HG03060 (cell line): ENCODE measurements at regions not wholly inside any gene's neighbourhood (a gene's known extent, or its start where the extent isn't known, plus 50 kb on each side); places are given as distances from the start of the nearest gene placed in this dataset.

ENCODE experiments used
- ATAC-seq: cut with Tn5 transposase; IDR thresholded peaks from one replicate; pipeline ENCODE4 v1.9.1; 2021; ENCODE audit warnings: low read depth, moderate number of reproducible peaks; ENCODE audit not compliant: unreplicated experiment

DNA sequence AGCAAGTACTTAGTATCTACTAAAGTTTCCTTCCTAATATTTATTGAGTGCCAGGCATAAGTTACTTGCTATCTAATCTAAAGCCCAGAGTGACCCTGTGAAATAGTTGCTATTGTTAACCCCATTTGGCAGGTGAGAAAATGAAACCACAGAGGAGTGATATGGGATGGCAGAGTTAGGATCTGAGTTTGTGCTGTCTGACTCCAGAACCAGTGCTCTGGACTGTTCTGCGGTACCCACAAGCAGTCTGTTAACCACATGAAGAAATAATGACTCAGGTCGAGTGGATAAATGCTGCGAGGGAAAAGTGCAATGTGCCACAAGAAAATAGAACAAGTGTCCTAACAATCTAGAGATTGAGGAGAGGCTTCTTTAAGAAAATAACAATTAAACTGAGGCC, 60.7 kb upstream of the GZMB start:
- no peak for ATAC-seq

DNA sequence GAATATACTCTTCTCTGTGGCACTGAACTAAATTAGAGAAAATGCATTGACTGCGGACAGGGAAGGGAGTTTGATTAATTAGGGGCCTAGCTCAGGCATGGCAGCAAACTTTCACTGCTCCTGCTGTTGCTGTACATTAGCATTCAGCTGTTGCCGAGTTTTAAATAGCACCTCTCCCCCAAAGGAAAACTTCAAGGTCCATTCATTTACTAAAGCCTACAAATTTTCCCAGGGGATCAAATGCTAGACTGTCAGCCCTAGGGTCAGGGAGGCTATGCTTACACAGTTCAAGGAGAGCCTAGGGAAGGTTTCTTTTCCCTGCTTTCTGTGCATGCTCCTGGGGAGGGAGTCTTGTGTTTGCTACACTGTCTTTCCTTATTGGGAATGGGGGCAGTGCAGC, 60.0 kb upstream of the GZMB start:
- ATAC-seq = no peak

DNA sequence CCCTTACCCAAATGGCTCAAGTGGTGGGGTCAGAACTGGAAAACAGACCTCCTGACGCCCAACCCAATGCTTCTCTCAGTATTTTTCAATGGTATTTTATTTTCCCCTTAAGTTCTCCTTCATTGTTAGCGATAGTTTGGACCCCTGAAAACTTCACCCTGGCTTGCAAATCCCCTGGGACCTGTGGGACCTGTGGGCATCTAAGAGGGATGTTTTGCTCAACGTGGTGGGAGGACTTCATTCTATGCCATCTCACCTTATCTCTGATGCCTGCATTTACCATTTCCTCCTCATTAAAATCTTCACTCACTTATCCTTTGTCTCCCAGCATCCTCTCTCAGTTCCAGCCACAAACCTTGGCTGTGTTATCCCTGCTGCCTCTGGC, 59.4 kb upstream of the GZMB start:
- ATAC-seq = no peak

GRCh38 chr14:24692382-24693352, 58.7 kb upstream of the GZMB start:
- ATAC-seq = no peak

DNA sequence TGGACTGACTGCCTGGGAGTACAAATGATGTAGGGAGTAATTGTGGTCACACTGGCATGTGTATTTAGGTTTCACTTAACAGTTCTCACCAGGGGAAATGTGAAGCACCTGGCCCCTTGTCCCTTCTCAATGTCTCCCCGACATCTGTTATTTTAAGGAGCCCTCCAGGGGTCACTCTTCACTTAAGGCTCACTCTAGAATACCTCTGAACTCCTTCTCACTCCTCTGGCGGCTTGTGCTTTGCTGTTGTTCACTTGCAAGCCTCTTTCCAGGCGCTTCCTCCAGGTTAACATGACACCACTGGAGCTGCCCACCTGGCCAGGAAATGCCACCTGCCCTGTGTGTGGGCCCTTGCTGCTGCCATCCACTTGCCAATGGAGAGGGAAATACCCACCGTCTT, 56.5 kb upstream of the GZMB start:
- ATAC-seq = no peak

DNA sequence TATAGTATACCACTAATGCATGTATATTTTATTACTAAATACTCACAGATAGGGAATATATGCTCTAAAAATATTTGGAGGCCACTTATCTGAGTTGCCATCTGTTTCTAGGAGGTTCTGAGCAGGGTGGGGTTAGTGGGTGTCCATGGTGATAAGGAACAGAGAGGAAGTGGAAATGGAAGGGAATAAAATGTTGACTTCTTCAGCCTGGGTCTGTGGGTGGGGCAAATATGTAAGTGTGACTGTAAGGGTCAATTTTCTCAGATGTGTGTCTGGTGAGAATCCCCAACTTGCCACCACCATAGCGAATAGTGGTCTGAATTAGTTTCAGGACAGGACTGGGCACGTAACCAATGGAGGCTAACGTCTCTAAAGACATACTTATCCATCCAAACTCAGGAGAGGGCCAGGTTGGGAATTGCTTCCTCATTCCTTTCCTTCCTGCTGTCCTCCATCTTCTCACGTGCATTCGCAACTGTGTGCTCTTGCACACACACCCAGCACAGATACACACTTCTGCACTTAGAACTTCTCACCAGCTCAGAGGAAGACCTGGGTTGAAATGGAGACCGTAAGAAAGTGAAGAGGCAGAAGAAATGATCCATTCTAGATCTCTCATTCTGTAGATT, 54.2 kb upstream of the GZMB start:
- ATAC-seq = no peak
